SU-DHL-6 (cell line): ENCODE measurements at regions not wholly inside any gene's neighbourhood (a gene's known extent, or its start where the extent isn't known, plus 50 kb on each side); places are given as distances from the start of the nearest gene placed in this dataset.

Source experiments
- H2AFZ ChIP-seq: fragments of 200-600 bp; sonication (generic); 2 replicates; pipeline ENCODE4 v1.6.1; 2014; ENCODE audit warnings: low read depth, mild to moderate bottlenecking, moderate library complexity, mixed read lengths, antibody characterized with exemption, low read length; ENCODE audit not compliant: severe bottlenecking
- H3F3A ChIP-seq: fragments of 200-600 bp; shearing (Covaris generic); 2 replicates; pipeline ENCODE4 v1.6.0; 2016; ENCODE audit warnings: antibody characterized with exemption, mild to moderate bottlenecking; ENCODE audit not compliant: insufficient read depth
- H3K27ac ChIP-seq: fragments of 200-600 bp; sonication (generic); 2 replicates; pipeline ENCODE4 v1.5.1; 2016; ENCODE audit warnings: low read depth, mild to moderate bottlenecking, low read length, moderate library complexity, mixed read lengths
- H3K27me3 ChIP-seq: fragments of 200-600 bp; sonication (generic), shearing (Covaris generic); 2 replicates; pipeline ENCODE4 v1.6.0; 2014; ENCODE audit warnings: mild to moderate bottlenecking, low read length
- H3K36me3 ChIP-seq: fragments of 200-600 bp; sonication (generic); 2 replicates; pipeline ENCODE4 v1.6.1; 2014; ENCODE audit warnings: mild to moderate bottlenecking, low read length, mixed read lengths
- H3K4me2 ChIP-seq: fragments of 300-600, 200-600 bp; shearing (Covaris generic), sonication (generic); 2 replicates; pipeline ENCODE4 v1.6.0; 2014; ENCODE audit warnings: low read length, low read depth, mild to moderate bottlenecking; ENCODE audit not compliant: poor library complexity, severe bottlenecking
- H3K4me3 ChIP-seq: fragments of 200-600 bp; sonication (generic); 2 replicates; pipeline ENCODE4 v1.5.1; 2014; ENCODE audit warnings: antibody characterized with exemption, low read length, mild to moderate bottlenecking, mixed read lengths; ENCODE audit not compliant: insufficient read depth, poor library complexity, severe bottlenecking
- H3K79me2 ChIP-seq: fragments of 200-600 bp; sonication (generic); 2 replicates; pipeline ENCODE4 v1.6.1; 2014; ENCODE audit warnings: mild to moderate bottlenecking, low read length, moderate library complexity; ENCODE audit not compliant: insufficient read depth
- H3K9ac ChIP-seq: fragments of 200-600 bp; sonication (generic); 2 replicates; pipeline ENCODE4 v1.7.0; 2014; ENCODE audit warnings: mild to moderate bottlenecking, low read length
- H3K9me2 ChIP-seq: fragments of 200-600 bp; sonication (generic); replicated peaks from 2 replicates; pipeline ENCODE4 v1.6.1; 2014; ENCODE audit warnings: low read length; ENCODE audit not compliant: insufficient read depth
- H3K9me3 ChIP-seq: fragments of 200-600 bp; sonication (generic); 2 replicates; pipeline ENCODE4 v1.6.1; 2014; ENCODE audit warnings: low read length, mixed read lengths; ENCODE audit not compliant: insufficient read depth
- H4K20me1 ChIP-seq: fragments of 200-600 bp; sonication (generic); 2 replicates; pipeline ENCODE4 v1.6.1; 2014; ENCODE audit warnings: low read depth, mild to moderate bottlenecking, antibody characterized with exemption, low read length, moderate library complexity, mixed read lengths
- EZH2phosphoT487 ChIP-seq: fragments of 200-600 bp; sonication (generic), shearing (Covaris generic); conservative IDR thresholded peaks from 2 replicates; pipeline ENCODE4 v1.6.1; 2018; ENCODE audit warnings: mild to moderate bottlenecking, antibody characterized with exemption, low read length, moderate library complexity, mixed read lengths
- TF ChIP-seq, protein P1 (sequence below): fragments of 200-600 bp; sonication (generic); IDR thresholded peaks from one replicate; pipeline ENCODE4 v1.5.1; 2017; ENCODE audit warnings: antibody characterized with exemption, mild to moderate bottlenecking, low read length, moderate library complexity; ENCODE audit not compliant: insufficient read depth, poor library complexity, severe bottlenecking

DNA sequence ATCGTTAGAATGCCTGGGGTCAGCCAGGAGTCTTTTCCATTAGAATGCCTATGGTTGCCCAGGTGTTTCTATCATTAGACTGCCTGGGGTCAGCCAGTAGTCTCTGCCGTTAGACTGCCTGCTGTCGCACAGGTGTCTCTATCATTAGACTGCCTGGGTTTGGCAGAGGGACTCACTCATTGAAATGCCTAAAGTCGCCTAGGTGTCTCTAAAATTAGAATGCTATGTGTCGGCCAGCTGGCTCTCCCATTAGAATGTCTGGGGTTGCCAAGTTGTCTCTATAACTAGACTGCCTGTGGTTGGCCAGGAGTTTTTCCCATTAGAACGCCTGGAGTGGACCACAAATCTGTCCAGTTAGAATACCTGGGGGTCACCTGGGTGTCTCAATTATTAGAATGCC lies 2266.5 kb downstream of the TP53TG3F start:
- Histone ChIP-seq H3K4me2 (no peak overlapping the region), H3K4me3 (no peak overlapping the region), H3K9ac (no peak overlapping the region), H3K79me2 (no peaks in the 10 kb centered on the region), H2AFZ (no peak overlapping the region), H3F3A (no peaks in the 10 kb centered on the region), H3K36me3 (no peaks in the 10 kb centered on the region), H3K9me3 (peaks cover 16% of the 10 kb centered on the region; the same call in 1 of the 2 replicates), H3K27ac (no peak overlapping the region), H4K20me1 (no peaks in the 10 kb centered on the region), H3K27me3 (no peaks in the 10 kb centered on the region), H3K9me2 (no peaks in the 10 kb centered on the region)
- no peak for TF ChIP-seq EZH2phosphoT487
- TF ChIP-seq, protein P1, sequence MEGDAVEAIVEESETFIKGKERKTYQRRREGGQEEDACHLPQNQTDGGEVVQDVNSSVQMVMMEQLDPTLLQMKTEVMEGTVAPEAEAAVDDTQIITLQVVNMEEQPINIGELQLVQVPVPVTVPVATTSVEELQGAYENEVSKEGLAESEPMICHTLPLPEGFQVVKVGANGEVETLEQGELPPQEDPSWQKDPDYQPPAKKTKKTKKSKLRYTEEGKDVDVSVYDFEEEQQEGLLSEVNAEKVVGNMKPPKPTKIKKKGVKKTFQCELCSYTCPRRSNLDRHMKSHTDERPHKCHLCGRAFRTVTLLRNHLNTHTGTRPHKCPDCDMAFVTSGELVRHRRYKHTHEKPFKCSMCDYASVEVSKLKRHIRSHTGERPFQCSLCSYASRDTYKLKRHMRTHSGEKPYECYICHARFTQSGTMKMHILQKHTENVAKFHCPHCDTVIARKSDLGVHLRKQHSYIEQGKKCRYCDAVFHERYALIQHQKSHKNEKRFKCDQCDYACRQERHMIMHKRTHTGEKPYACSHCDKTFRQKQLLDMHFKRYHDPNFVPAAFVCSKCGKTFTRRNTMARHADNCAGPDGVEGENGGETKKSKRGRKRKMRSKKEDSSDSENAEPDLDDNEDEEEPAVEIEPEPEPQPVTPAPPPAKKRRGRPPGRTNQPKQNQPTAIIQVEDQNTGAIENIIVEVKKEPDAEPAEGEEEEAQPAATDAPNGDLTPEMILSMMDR: no peak

- Histone ChIP-seq H3K27ac (no peak overlapping the region), H3K4me3 (no peak overlapping the region), H3K9ac (no peak overlapping the region), H3K79me2 (no peaks in the 10 kb centered on the region), H3K9me2 (no peaks in the 10 kb centered on the region), H2AFZ (no peak overlapping the region), H3F3A (no peaks in the 10 kb centered on the region), H3K27me3 (no peaks in the 10 kb centered on the region), H3K36me3 (no peaks in the 10 kb centered on the region), H3K9me3 (no peaks in the 10 kb centered on the region), H4K20me1 (no peaks in the 10 kb centered on the region), H3K4me2 (no peak overlapping the region)
- TF ChIP-seq, protein P1: no peak
Measured at GRCh38 chr16:35730251-35730650, 2270.8 kb downstream of the TP53TG3F start.

- Histone ChIP-seq H3K27me3 (no peaks in the 10 kb centered on the region), H3K9ac (no peak overlapping the region), H3K9me2 (no peaks in the 10 kb centered on the region), H3F3A (no peaks in the 10 kb centered on the region), H3K4me2 (no peak overlapping the region), H3K79me2 (no peaks in the 10 kb centered on the region), H3K9me3 (no peaks in the 10 kb centered on the region), H3K27ac (no peak overlapping the region), H3K4me3 (no peak overlapping the region), H4K20me1 (no peaks in the 10 kb centered on the region), H2AFZ (no peak overlapping the region), H3K36me3 (no peaks in the 10 kb centered on the region)
- no peak for TF ChIP-seq EZH2phosphoT487
- TF ChIP-seq, protein P1: no peak
Measured at GRCh38 chr16:35731341-35732040, 2272.1 kb downstream of the TP53TG3F start.
